Ishikawa (cell line): ENCODE measurements at regions not wholly inside any gene's neighbourhood (a gene's known extent, or its start where the extent isn't known, plus 50 kb on each side); places are given as distances from the start of the nearest gene placed in this dataset.

Experiments used
- CEBPB ChIP-seq: IDR thresholded peaks from 2 replicates; pipeline ENCODE4 v1.6.1; 2012
- CREB1 ChIP-seq: IDR thresholded peaks from 2 replicates; pipeline ENCODE4 v1.6.1; 2012; ENCODE audit warnings: low read depth
- EGR1 ChIP-seq: IDR thresholded peaks from 2 replicates; pipeline ENCODE4 v1.6.1; 2012
- EP300 ChIP-seq: IDR thresholded peaks from 2 replicates; pipeline ENCODE4 v1.6.1; 2012; ENCODE audit warnings: borderline replicate concordance
- FOXM1 ChIP-seq: IDR thresholded peaks from 2 replicates; pipeline ENCODE4 v1.6.1; 2012; ENCODE audit warnings: low read depth, borderline replicate concordance
- NFIC ChIP-seq: IDR thresholded peaks from 2 replicates; pipeline ENCODE4 v1.6.1; 2012
- RAD21 ChIP-seq: IDR thresholded peaks from 2 replicates; pipeline ENCODE4 v1.6.1; 2012; ENCODE audit warnings: low read depth
- TAF1 ChIP-seq: IDR thresholded peaks from 2 replicates; pipeline ENCODE4 v1.6.1; 2012; ENCODE audit warnings: low read depth, mild to moderate bottlenecking
- TCF12 ChIP-seq: IDR thresholded peaks from 2 replicates; pipeline ENCODE4 v1.6.1; 2012; ENCODE audit warnings: low read depth
- TEAD4 ChIP-seq: IDR thresholded peaks from 2 replicates; pipeline ENCODE4 v1.6.1; 2012
- YY1 ChIP-seq: IDR thresholded peaks from 2 replicates; pipeline ENCODE4 v1.6.1; 2012; ENCODE audit warnings: low read depth
- ZBTB7A ChIP-seq: IDR thresholded peaks from 2 replicates; pipeline ENCODE4 v1.6.1; 2012; ENCODE audit warnings: low read depth
- TF ChIP-seq, protein P1 (sequence below): IDR thresholded peaks from 2 replicates; pipeline ENCODE4 v1.6.1; 2012
- TF ChIP-seq, protein P2 (sequence below): IDR thresholded peaks from 2 replicates; pipeline ENCODE4 v1.6.1; 2012
- TF ChIP-seq, protein P3 (sequence below): IDR thresholded peaks from 2 replicates; pipeline ENCODE4 v1.6.1; 2012; ENCODE audit warnings: low read depth, mild to moderate bottlenecking

DNA sequence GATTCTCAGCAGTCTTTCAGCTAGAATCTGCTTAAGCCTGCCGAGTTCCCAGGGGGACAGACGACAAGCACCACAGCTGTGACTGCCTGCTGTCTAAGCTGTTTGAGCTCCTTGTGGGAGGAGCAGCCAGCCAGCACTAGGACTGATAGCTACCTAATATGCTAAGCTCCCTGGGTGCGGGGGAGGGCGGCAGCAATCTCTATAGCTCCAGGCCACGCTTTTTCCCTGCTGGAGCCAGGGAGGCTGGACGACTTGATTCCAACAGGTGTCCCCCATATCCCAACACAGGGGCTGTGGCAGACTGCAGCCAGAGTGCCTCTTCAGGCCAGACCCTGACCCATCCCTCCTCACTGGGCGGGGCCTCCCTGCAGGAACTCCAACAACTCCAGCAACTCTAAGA is 134.1 kb upstream of the ARPP21 start:
- TF ChIP-seq FOXM1: no peak
- TF ChIP-seq YY1: no peak
- no peak for TF ChIP-seq RAD21
- TF ChIP-seq TCF12: no peak

DNA sequence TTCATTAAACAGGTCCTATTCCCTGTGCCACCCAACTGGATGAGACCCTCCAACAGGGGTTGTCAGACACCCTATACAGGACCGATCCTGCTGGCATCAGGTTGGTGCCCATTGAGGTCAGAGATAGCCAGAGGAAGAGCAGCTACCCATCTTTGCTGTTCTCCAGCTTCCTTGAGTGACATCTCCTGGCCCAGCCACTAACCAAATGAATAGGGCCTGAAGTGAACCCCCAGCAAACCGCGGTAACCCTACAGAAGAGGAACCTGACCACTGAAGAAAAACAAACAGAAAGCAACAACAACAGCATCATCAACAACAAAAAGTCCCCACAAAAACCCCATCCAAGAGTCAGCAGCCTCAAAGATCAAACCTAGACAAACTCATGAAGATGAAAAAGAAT is 133.6 kb upstream of the ARPP21 start:
- TF ChIP-seq, protein P1, sequence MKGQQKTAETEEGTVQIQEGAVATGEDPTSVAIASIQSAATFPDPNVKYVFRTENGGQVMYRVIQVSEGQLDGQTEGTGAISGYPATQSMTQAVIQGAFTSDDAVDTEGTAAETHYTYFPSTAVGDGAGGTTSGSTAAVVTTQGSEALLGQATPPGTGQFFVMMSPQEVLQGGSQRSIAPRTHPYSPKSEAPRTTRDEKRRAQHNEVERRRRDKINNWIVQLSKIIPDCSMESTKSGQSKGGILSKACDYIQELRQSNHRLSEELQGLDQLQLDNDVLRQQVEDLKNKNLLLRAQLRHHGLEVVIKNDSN: no peak
- TF ChIP-seq FOXM1 (no peak), NFIC (no peak), TCF12 (no peak), CEBPB (no peak), ZBTB7A (no peak), TEAD4 (no peak), EGR1 (no peak)
- TF ChIP-seq, protein P2, sequence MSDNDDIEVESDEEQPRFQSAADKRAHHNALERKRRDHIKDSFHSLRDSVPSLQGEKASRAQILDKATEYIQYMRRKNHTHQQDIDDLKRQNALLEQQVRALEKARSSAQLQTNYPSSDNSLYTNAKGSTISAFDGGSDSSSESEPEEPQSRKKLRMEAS: no peak

DNA sequence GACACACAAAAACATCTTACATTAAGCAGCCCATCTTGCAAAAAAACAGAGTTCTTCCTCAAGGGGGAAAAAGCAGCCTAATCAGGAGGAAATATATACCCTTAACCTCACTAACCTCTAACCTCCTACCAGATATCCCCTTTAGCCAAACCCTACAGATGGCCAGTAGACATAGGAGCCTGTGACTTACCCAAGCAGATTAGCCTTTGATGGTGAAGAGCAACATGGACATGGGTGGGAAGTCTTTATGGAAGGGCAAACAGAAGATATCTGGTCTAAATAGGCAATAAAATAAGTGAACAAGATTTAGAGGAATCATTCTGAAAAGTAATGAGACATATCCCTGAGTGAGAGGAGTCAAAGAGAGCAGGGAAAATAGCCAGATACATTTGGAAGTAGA is 119.4 kb upstream of the ARPP21 start:
- TF ChIP-seq CREB1: no peak

DNA sequence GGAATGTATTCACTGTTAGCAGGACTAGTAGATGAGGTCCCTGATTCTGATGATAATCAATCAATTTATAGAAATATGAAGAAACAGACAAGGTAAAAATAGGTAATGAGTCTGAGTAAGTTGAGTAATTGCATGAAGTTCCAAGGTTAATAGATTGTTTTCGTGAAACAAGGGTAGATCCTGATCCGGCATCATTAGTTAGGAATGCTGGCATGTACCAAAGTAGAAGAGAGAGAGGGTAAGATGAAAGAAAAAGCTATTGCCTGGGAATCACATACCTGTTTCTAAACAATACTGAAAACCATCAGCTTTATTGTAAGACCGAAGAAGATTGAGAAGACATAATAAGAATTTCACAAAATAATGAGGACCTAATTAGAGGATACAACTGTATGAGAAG is 118.1 kb upstream of the ARPP21 start:
- TF ChIP-seq TCF12 (no peak), NFIC (no peak), TAF1 (no peak), FOXM1 (no peak), RAD21 (no peak), EP300 (no peak), YY1 (no peak), ZBTB7A (no peak), TEAD4 (no peak), CREB1 (no peak), CEBPB (no peak), EGR1 (no peak)
- TF ChIP-seq, protein P2: no peak
- TF ChIP-seq, protein P1: no peak
- TF ChIP-seq, protein P3, sequence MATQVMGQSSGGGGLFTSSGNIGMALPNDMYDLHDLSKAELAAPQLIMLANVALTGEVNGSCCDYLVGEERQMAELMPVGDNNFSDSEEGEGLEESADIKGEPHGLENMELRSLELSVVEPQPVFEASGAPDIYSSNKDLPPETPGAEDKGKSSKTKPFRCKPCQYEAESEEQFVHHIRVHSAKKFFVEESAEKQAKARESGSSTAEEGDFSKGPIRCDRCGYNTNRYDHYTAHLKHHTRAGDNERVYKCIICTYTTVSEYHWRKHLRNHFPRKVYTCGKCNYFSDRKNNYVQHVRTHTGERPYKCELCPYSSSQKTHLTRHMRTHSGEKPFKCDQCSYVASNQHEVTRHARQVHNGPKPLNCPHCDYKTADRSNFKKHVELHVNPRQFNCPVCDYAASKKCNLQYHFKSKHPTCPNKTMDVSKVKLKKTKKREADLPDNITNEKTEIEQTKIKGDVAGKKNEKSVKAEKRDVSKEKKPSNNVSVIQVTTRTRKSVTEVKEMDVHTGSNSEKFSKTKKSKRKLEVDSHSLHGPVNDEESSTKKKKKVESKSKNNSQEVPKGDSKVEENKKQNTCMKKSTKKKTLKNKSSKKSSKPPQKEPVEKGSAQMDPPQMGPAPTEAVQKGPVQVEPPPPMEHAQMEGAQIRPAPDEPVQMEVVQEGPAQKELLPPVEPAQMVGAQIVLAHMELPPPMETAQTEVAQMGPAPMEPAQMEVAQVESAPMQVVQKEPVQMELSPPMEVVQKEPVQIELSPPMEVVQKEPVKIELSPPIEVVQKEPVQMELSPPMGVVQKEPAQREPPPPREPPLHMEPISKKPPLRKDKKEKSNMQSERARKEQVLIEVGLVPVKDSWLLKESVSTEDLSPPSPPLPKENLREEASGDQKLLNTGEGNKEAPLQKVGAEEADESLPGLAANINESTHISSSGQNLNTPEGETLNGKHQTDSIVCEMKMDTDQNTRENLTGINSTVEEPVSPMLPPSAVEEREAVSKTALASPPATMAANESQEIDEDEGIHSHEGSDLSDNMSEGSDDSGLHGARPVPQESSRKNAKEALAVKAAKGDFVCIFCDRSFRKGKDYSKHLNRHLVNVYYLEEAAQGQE: no peak

DNA sequence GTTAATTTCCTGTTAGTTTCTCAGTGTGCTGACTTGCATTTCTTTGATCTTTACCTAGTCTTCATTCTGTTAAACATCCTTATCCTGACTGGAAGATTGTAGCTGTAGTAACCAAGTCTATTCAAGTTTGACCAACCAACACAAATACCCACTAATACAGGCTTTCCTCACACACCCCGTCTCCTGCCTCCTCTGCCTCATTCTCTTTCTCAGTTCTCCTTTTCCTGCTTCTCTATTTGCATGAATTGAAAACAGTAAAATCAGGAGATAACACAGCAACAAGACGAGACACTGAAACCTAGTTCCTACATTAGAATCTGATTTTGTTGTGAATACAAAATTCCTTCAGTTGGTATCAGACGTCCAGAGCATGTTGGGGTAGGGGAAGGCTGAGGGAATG is 116.9 kb upstream of the ARPP21 start:
- TF ChIP-seq TEAD4 (no peak), CEBPB (no peak), CREB1 (no peak), RAD21 (no peak), YY1 (no peak), EGR1 (no peak), EP300 (no peak), NFIC (no peak), ZBTB7A (no peak), TAF1 (no peak), TCF12 (no peak), FOXM1 (no peak)
- TF ChIP-seq, protein P2: no peak
- TF ChIP-seq, protein P1: no peak
- TF ChIP-seq, protein P3: no peak

DNA sequence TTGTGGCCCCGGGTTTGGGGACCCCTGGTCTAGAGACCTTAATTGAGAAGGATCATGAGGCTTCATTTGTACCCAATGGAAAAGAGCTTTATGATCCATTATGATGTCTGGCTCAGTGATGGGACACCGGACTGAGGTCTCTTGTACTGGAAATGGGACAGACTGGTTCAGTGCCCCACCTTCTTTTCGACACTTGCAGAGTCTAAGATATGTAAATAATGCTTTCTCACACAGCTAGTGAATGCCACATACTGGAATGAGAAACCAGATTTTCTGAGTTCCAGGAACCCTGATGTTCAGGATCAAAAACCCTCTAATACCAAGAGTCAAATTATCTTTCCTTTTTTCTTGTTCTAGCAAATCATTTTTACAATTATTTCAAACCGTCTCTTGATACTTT is 116.3 kb upstream of the ARPP21 start:
- TF ChIP-seq YY1 (no peak), TEAD4 (no peak), EGR1 (no peak), TAF1 (no peak)
- TF ChIP-seq, protein P1: no peak
- TF ChIP-seq, protein P3: no peak
